ENCODE measurements at regions not wholly inside any gene's neighbourhood (a gene's known extent, or its start where the extent isn't known, plus 50 kb on each side); places are given as distances from the start of the nearest gene placed in this dataset.

- Histone ChIP-seq H3K9me3 (ENCODE audit: insufficient read depth in 2 of 2, low read depth in 1 of 2, low read length in 1 of 2) (no peaks in the 10 kb centered on the region), H3K27me3 (replicated peaks in 1 of 4; ENCODE audit: control insufficient read depth in 3 of 4, extremely low read depth in 1 of 4, insufficient read depth in 3 of 4, low read length in 3 of 4) (no peaks in the 10 kb centered on the region), H2BK120ac (replicated peaks; ENCODE audit: low read depth, low read length) (no peak overlapping the region), H3K23me2 (ENCODE audit: low read depth, low read length) (no peaks in the 10 kb centered on the region), H3K23ac (ENCODE audit: insufficient read length) (no peak overlapping the region), H2AFZ (ENCODE audit: low read length) (peak overlapping the region; percentile 91), H2BK12ac (ENCODE audit: low read depth, low read length) (no peak overlapping the region), H4K20me1 (replicated peaks in 1 of 2; ENCODE audit: control insufficient read depth in 1 of 2, insufficient read depth in 2 of 2, low read length in 2 of 2) (no peaks in the 10 kb centered on the region), H3K14ac (ENCODE audit: insufficient read length) (no peak overlapping the region), H3K27ac (ENCODE audit: low read depth, low read length) (no peak overlapping the region), H3K4ac (replicated peaks; ENCODE audit: insufficient read length, low read depth, low read length) (no peak overlapping the region), H3K56ac (replicated peaks; ENCODE audit: insufficient read length, low read depth, low read length) (no peak overlapping the region), H2BK15ac (ENCODE audit: low read length) (no peak overlapping the region), H3K36me3 (ENCODE audit: control insufficient read depth in 2 of 4, insufficient read depth in 4 of 4, low read length in 3 of 4) (no peaks in the 10 kb centered on the region), H2BK5ac (ENCODE audit: low read depth, low read length) (no peak overlapping the region), H3K4me2 (ENCODE audit: insufficient read depth in 1 of 2, low read depth in 2 of 2, low read length in 2 of 2) (peak overlapping the region in 1 of 2 experiments; percentile 21; a peak in 2 of 4 replicates), H3K9ac (replicated peaks in 1 of 4; ENCODE audit: extremely low read depth in 1 of 4, low read depth in 3 of 4, low read length in 3 of 4) (no peak overlapping the region), H4K91ac (replicated peaks; ENCODE audit: insufficient read length, low read length) (no peak overlapping the region), H3K79me1 (ENCODE audit: low read depth, low read length) (no peaks in the 10 kb centered on the region), H3K18ac (ENCODE audit: extremely low read depth, low read length) (no peak overlapping the region), H3K79me2 (ENCODE audit: control insufficient read depth in 1 of 2, insufficient read depth in 2 of 2, low read length in 2 of 2) (no peaks in the 10 kb centered on the region), H4K5ac (ENCODE audit: insufficient read length, low read depth, low read length) (no peak overlapping the region), H3K4me3 (ENCODE audit: extremely low read depth in 1 of 4, insufficient read depth in 2 of 4, low read depth in 3 of 4, low read length in 4 of 4) (no peak overlapping the region), H2BK20ac (ENCODE audit: low read length) (0 out of 2 replicates have a peak overlapping the region, but pooled peaks have one; percentile 8), H4K8ac (ENCODE audit: extremely low read depth, insufficient read depth, low read length) (peak overlapping the region; percentile 54; the same call in 1 of the 2 replicates), H2AK5ac (ENCODE audit: low read depth, low read length) (no peak overlapping the region), H3K4me1 (replicated peaks in 1 of 4; ENCODE audit: control insufficient read depth in 3 of 4, insufficient read depth in 4 of 4, low read length in 3 of 4) (peaks cover 2 to 7% (median 4%) of the 10 kb centered on the region in 4 experiments; a peak in 4 of 7 replicates)
- 82% methylated on average over 6 of the region's 6 CpGs; no CpG with 5 or more reads in 1 of the 2 experiments for WGBS, 2 experiments (ENCODE audit: extremely low coverage in 1 of 2, insufficient coverage in 1 of 2, insufficient read length in 1 of 2, insufficient replicate concordance in 2 of 2, low coverage in 1 of 2, low lambda C conversion rate in 2 of 2, missing lambda C conversion rate in 1 of 2)
- ChIA-PET POLR2A (ENCODE audit: partially characterized antibody) (no interaction called here), CTCF (ENCODE audit: partially characterized antibody) (interaction anchor here (0.7 to 2.7 kb wide), 4 partner anchors 10 to 346 kb away, joined by 3 to 8 read pairs (median 3); no protein-coding TSS in a partner anchor)
- 0 out of 2 replicates have a peak, but pooled peaks have one; percentile 39 for TF ChIP-seq MAX (IDR thresholded peaks at IDR 0.05)
- TF ChIP-seq E2F6 (IDR thresholded peaks at IDR 0.05): peak; percentile 18; the same call in 1 of the 2 replicates
- TF ChIP-seq ASH2L (IDR thresholded peaks at IDR 0.05; ENCODE audit: low read length): no peak
- FAIRE-seq (no peak), DNase-seq (ENCODE audit: low read depth in 1 of 2, low spot score in 2 of 2) (no peak)
Measured at GRCh38 chr7:88566162-88566729, 193.3 kb upstream of the ZNF804B start.
